Neural cell (in vitro differentiated cells): ENCODE measurements at regions not wholly inside any gene's neighbourhood (a gene's known extent, or its start where the extent isn't known, plus 50 kb on each side); places are given as distances from the start of the nearest gene placed in this dataset.

ENCODE experiments used
- EP300 ChIP-seq: fragments of 450-650 bp; conservative IDR thresholded peaks from 2 replicates; pipeline ENCODE4 v1.6.1; 2014; ENCODE audit warnings: antibody characterized with exemption, mild to moderate bottlenecking, moderate library complexity; ENCODE audit not compliant: poor library complexity, severe bottlenecking
- TAF1 ChIP-seq: IDR thresholded peaks from 2 replicates; pipeline ENCODE4 v1.6.1; 2012; ENCODE audit warnings: low read depth
- TF ChIP-seq, protein P1 (sequence below): fragments of 450-650 bp; IDR thresholded peaks from 2 replicates; pipeline ENCODE4 v1.5.1; 2014; ENCODE audit warnings: antibody characterized with exemption, mild to moderate bottlenecking, moderate library complexity; ENCODE audit not compliant: poor library complexity, severe bottlenecking

DNA sequence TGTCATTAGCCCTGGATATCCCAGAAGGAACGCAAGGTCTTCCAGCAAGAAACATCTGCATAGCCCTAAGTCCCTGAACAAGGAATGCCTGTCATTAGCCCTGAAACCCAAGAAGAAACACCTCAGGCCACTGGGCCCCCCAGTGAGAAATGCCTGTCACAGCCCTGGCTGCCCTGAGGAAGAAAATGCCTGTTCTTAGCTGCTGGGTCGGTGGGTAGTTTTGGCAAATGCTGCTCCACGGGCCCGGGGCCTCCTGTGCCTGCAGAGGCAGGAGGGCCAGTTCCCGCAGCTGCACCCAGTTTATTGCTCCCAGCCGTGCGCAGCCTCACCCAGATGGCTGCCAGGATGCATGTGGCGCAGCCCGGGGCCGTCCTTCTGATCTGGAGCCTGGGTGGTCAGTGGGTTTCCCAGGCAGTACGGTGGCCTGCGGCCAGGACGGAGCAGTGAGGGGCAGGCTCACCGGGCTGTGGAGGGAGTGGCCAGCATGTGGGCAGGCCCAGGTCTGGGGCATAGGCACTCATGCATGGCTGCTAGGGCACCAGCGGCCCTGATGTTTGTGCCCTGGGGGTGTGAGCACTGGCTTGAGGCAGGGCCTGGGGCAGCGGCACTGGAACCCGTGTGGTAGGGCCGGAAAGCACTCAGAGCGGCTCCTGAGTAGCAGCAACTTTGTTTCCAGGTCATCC, 219.0 kb downstream of the ERMARD start:
- TF ChIP-seq, protein P1, sequence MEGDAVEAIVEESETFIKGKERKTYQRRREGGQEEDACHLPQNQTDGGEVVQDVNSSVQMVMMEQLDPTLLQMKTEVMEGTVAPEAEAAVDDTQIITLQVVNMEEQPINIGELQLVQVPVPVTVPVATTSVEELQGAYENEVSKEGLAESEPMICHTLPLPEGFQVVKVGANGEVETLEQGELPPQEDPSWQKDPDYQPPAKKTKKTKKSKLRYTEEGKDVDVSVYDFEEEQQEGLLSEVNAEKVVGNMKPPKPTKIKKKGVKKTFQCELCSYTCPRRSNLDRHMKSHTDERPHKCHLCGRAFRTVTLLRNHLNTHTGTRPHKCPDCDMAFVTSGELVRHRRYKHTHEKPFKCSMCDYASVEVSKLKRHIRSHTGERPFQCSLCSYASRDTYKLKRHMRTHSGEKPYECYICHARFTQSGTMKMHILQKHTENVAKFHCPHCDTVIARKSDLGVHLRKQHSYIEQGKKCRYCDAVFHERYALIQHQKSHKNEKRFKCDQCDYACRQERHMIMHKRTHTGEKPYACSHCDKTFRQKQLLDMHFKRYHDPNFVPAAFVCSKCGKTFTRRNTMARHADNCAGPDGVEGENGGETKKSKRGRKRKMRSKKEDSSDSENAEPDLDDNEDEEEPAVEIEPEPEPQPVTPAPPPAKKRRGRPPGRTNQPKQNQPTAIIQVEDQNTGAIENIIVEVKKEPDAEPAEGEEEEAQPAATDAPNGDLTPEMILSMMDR: no peak
- TF ChIP-seq TAF1 (no peak), EP300 (no peak)
